ENCODE measurements at regions not wholly inside any gene's neighbourhood (a gene's known extent, or its start where the extent isn't known, plus 50 kb on each side); places are given as distances from the start of the nearest gene placed in this dataset.

- Histone ChIP-seq H3K27ac (ENCODE audit: insufficient read length, low read depth, low read length) (no peak overlapping the region), H2BK15ac (ENCODE audit: low read depth, low read length) (no peak overlapping the region), H2BK12ac (ENCODE audit: insufficient read length, low read depth, low read length) (no peak overlapping the region), H3K4me2 (ENCODE audit: insufficient read depth, insufficient read length, low read length) (no peak overlapping the region), H3K79me1 (ENCODE audit: insufficient read depth, low read depth, low read length, poor library complexity, severe bottlenecking) (no peaks in the 10 kb centered on the region), H4K20me1 (ENCODE audit: control insufficient read depth, insufficient read depth, insufficient read length) (no peaks in the 10 kb centered on the region), H3K27me3 (ENCODE audit: insufficient read depth, low read length) (no peaks in the 10 kb centered on the region), H3K14ac (ENCODE audit: insufficient read depth, low read length) (no peak overlapping the region), H4K8ac (replicated peaks; ENCODE audit: insufficient read length, low read depth, low read length) (no peak overlapping the region), H3K18ac (ENCODE audit: insufficient read length, low read depth, low read length) (no peak overlapping the region), H4K5ac (ENCODE audit: insufficient read length, low read depth, low read length) (no peak overlapping the region), H3K4ac (ENCODE audit: low read depth, low read length) (no peak overlapping the region), H3K23ac (ENCODE audit: insufficient read length, low read depth, low read length) (no peak overlapping the region), H3K9me3 (ENCODE audit: control insufficient read depth, low read depth, low read length) (no peaks in the 10 kb centered on the region), H2BK20ac (ENCODE audit: low read depth, low read length, poor library complexity, severe bottlenecking) (no peak overlapping the region), H2AK5ac (ENCODE audit: insufficient read length, low read length) (no peak overlapping the region), H2AFZ (ENCODE audit: low read length) (no peak overlapping the region), H3K23me2 (ENCODE audit: insufficient read length, low read depth, low read length, poor library complexity, severe bottlenecking) (no peaks in the 10 kb centered on the region), H3K4me1 (ENCODE audit: insufficient read depth, low read length) (no peaks in the 10 kb centered on the region), H4K91ac (ENCODE audit: insufficient read length, low read depth, low read length) (no peak overlapping the region), H3K79me2 (ENCODE audit: insufficient read depth, low read length) (no peaks in the 10 kb centered on the region), H2BK120ac (ENCODE audit: low read depth, low read length, poor library complexity, severe bottlenecking) (no peak overlapping the region), H3K9ac (ENCODE audit: extremely low read depth, insufficient read length, low read length) (no peak overlapping the region), H3T11ph (ENCODE audit: low read length) (no peak overlapping the region), H3K56ac (ENCODE audit: insufficient read length, low read depth, low read length) (no peak overlapping the region), H2BK5ac (ENCODE audit: insufficient read length, low read length) (no peak overlapping the region)
- Mint-ChIP-seq H3K9me3 (peaks cover 3% of the 10 kb centered on the region in 2 experiments; a peak in 3 of 5 replicates), H3K27me3 (ENCODE audit: low read depth) (no peaks in the 10 kb centered on the region), H3K27ac (no peak overlapping the region), H3K36me3 (ENCODE audit: insufficient read depth in 1 of 3, low read depth in 3 of 3) (no peaks in the 10 kb centered on the region), H3K4me3 (no peak overlapping the region), H3K4me1 (peaks cover 1 to 3% of the 10 kb centered on the region in 2 experiments; a peak in 3 of 4 replicates)
- no peak for DNase-seq
- TF ChIP-seq CTCF (conservative IDR thresholded peaks at IDR 0.05), result no peak
- no CpG with 5 or more reads among the region's 2 CpGs for WGBS (ENCODE audit: extremely low coverage, insufficient read length, low lambda C conversion rate)
These were observed 242.4 kb downstream of the PLPP3 start for GRCh38 chr1:56336982-56337381.

All from H9 (cell line).